ENCODE measurements at regions not wholly inside any gene's neighbourhood (a gene's known extent, or its start where the extent isn't known, plus 50 kb on each side); places are given as distances from the start of the nearest gene placed in this dataset.

DNA sequence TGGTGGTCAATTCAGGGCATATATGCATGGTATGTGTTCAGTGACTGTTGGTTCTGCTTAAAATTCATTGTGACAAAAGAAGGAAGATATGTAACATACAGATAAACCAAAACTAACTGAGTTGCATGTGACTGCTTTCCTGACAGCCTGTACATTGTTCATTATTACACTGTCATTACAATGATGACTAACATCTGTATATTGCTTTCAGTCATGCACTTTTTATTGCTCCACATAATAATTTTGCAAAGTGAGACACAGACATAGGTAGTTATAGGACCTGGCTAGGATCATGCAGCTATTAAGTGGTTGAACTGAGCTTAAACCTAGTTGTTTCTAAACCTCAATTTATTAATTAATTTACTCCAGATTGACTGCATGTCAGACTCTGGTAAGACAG, 703.2 kb downstream of the HDGFL1 start:
- DNase-seq (no peak), ATAC-seq (no peak)
- Histone ChIP-seq H3K9me3 (no peaks in the 10 kb centered on the region), H3K4me3 (no peak overlapping the region), H3K27ac (no peak overlapping the region), H3K36me3 (replicated peaks in 1 of 2; ENCODE audit: insufficient read depth in 1 of 2, low read depth in 2 of 2) (no peaks in the 10 kb centered on the region), H3K4me1 (no peaks in the 10 kb centered on the region), H3K27me3 (no peaks in the 10 kb centered on the region)
- TF ChIP-seq, protein P1, sequence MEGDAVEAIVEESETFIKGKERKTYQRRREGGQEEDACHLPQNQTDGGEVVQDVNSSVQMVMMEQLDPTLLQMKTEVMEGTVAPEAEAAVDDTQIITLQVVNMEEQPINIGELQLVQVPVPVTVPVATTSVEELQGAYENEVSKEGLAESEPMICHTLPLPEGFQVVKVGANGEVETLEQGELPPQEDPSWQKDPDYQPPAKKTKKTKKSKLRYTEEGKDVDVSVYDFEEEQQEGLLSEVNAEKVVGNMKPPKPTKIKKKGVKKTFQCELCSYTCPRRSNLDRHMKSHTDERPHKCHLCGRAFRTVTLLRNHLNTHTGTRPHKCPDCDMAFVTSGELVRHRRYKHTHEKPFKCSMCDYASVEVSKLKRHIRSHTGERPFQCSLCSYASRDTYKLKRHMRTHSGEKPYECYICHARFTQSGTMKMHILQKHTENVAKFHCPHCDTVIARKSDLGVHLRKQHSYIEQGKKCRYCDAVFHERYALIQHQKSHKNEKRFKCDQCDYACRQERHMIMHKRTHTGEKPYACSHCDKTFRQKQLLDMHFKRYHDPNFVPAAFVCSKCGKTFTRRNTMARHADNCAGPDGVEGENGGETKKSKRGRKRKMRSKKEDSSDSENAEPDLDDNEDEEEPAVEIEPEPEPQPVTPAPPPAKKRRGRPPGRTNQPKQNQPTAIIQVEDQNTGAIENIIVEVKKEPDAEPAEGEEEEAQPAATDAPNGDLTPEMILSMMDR (IDR thresholded peaks at IDR 0.05) = no peak
- no peak for TF ChIP-seq POLR2A (IDR thresholded peaks at IDR 0.05)
- intact Hi-C loops (cut with DNase I) = no loop called here

- Histone ChIP-seq H3K27me3 (no peaks in the 10 kb centered on the region), H3K27ac (no peak overlapping the region), H3K9me3 (no peaks in the 10 kb centered on the region), H3K4me3 (no peak overlapping the region), H3K4me1 (no peaks in the 10 kb centered on the region), H3K36me3 (replicated peaks in 1 of 2; ENCODE audit: insufficient read depth in 1 of 2, low read depth in 2 of 2) (no peaks in the 10 kb centered on the region)
- TF ChIP-seq POLR2A (IDR thresholded peaks at IDR 0.05) = no peak
- TF ChIP-seq, protein P1 (IDR thresholded peaks at IDR 0.05) = no peak
- ATAC-seq (no peak), DNase-seq (no peak)
- intact Hi-C loops (cut with DNase I) = no loop called here
- 61 to 67% methylated on average over 4 of the region's 4 CpGs for WGBS, 2 donors
These were observed 708.3 kb downstream of the HDGFL1 start for GRCh38 chr6:23277521-23278179.

DNA sequence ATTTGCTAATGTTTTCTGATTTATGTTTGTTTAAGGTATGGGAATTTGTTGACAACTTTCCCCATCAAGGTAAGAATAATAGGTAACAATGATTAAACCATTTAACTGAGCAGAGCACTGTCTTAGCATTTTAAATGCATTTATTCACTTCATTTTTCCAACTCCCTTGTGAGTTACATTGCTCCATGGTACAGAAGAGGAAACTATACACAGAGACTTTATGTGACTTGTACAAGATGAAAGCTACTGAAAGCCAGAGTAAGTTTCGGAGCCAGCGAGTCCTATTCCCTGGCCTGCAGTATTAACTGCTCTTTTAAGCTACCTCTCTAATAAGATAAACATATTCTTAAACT, 708.8 kb downstream of the HDGFL1 start:
- no peak for ATAC-seq
- Histone ChIP-seq H3K4me3 (no peak overlapping the region), H3K9me3 (no peaks in the 10 kb centered on the region), H3K27ac (no peak overlapping the region), H3K4me1 (no peaks in the 10 kb centered on the region), H3K36me3 (replicated peaks in 1 of 2; ENCODE audit: insufficient read depth in 1 of 2, low read depth in 2 of 2) (no peaks in the 10 kb centered on the region), H3K27me3 (no peaks in the 10 kb centered on the region)
- intact Hi-C loops (cut with DNase I) = no loop called here
- TF ChIP-seq POLR2A (IDR thresholded peaks at IDR 0.05) = no peak
- TF ChIP-seq, protein P1 (IDR thresholded peaks at IDR 0.05) = no peak
- no peak for DNase-seq
- 88 to 94% methylated on average over 2 of the region's 2 CpGs for WGBS, 2 donors

DNA sequence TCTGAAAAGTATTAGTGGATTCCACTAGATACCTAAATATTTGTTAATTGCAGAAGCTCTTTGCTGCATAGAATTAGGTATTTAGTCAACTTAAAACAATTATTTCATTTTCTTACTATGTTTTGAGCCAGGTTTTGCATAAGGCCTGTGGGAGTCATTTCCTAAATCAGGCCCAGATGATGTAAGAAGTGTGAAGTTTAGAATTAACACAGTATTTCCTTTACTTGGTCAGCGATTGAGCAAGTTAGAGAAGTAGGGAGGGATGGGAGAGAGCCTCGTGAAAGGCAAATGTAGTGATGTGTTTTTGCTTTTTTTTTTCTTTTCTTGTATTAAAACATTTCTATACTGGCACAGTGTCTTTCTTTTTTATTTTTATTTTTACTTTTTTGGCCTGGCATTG, 711.1 kb downstream of the HDGFL1 start:
- Histone ChIP-seq H3K27ac (no peak overlapping the region), H3K9me3 (no peaks in the 10 kb centered on the region), H3K27me3 (no peaks in the 10 kb centered on the region), H3K4me3 (no peak overlapping the region), H3K36me3 (replicated peaks in 1 of 2; ENCODE audit: insufficient read depth in 1 of 2, low read depth in 2 of 2) (no peaks in the 10 kb centered on the region), H3K4me1 (no peaks in the 10 kb centered on the region)
- intact Hi-C loops (cut with DNase I) = no loop called here
- ATAC-seq (no peak), DNase-seq (no peak)
- TF ChIP-seq, protein P1 (IDR thresholded peaks at IDR 0.05) = no peak
- no peak for TF ChIP-seq POLR2A (IDR thresholded peaks at IDR 0.05)
- WGBS, 2 donors = 72 to 75% methylated on average over 2 of the region's 2 CpGs

- DNase-seq = no peak
- intact Hi-C loops (cut with DNase I) = no loop called here
- 66 to 72% methylated on average over 10 of the region's 10 CpGs for WGBS, 2 donors
- Histone ChIP-seq H3K27me3 (no peaks in the 10 kb centered on the region), H3K27ac (no peak overlapping the region), H3K36me3 (replicated peaks in 1 of 2; ENCODE audit: insufficient read depth in 1 of 2, low read depth in 2 of 2) (no peaks in the 10 kb centered on the region), H3K4me3 (no peak overlapping the region), H3K9me3 (no peaks in the 10 kb centered on the region), H3K4me1 (no peaks in the 10 kb centered on the region)
- no peak for ATAC-seq
- TF ChIP-seq, protein P1 (IDR thresholded peaks at IDR 0.05) = no peak
These were observed 713.1 kb downstream of the HDGFL1 start for GRCh38 chr6:23282252-23283021.
